GM19025 (cell line): ENCODE measurements at regions not wholly inside any gene's neighbourhood (a gene's known extent, or its start where the extent isn't known, plus 50 kb on each side); places are given as distances from the start of the nearest gene placed in this dataset.
A peak's percentile ranks its signal among the peaks of the same experiment; 100 is the strongest.

Experiments used
- ATAC-seq: cut with Tn5 transposase; IDR thresholded peaks from one replicate; pipeline ENCODE4 v1.9.1; 2021; ENCODE audit warnings: mild to moderate bottlenecking, low read depth, moderate library complexity; ENCODE audit not compliant: unreplicated experiment

GRCh38 chr5:60346393-60346792 is 353.6 kb downstream of the DEPDC1B start:
- ATAC-seq, result no peak

GRCh38 chr5:60343102-60343501 is 356.9 kb downstream of the DEPDC1B start:
- ATAC-seq, result no peak

GRCh38 chr5:60340965-60341471 is 358.9 kb downstream of the DEPDC1B start:
- peak; percentile 47 for ATAC-seq

GRCh38 chr5:60340326-60340725 is 359.6 kb downstream of the DEPDC1B start:
- no peak for ATAC-seq

GRCh38 chr5:60339691-60340201 is 360.2 kb downstream of the DEPDC1B start:
- ATAC-seq, result no peak

GRCh38 chr5:60338846-60339245 is 361.1 kb downstream of the DEPDC1B start:
- no peak for ATAC-seq

GRCh38 chr5:60336491-60336890 is 363.5 kb downstream of the DEPDC1B start:
- no peak for ATAC-seq

- ATAC-seq, result no peak
These were observed 364.1 kb downstream of the DEPDC1B start for GRCh38 chr5:60335913-60336312.

GRCh38 chr5:60334281-60334713 is 365.7 kb downstream of the DEPDC1B start:
- ATAC-seq, result no peak

GRCh38 chr5:60333005-60333571 is 366.9 kb downstream of the DEPDC1B start:
- ATAC-seq, result no peak

- ATAC-seq, result no peak
These were observed 367.5 kb downstream of the DEPDC1B start for GRCh38 chr5:60332244-60333004.

- ATAC-seq, result no peak
These were observed 369.7 kb downstream of the DEPDC1B start for GRCh38 chr5:60330236-60330635.

- ATAC-seq, result no peak
These were observed 374.1 kb downstream of the DEPDC1B start for GRCh38 chr5:60325870-60326269.

- ATAC-seq, result no peak
These were observed 376.4 kb downstream of the DEPDC1B start for GRCh38 chr5:60323596-60323995.

- no peak for ATAC-seq
These were observed 387.9 kb downstream of the DEPDC1B start for GRCh38 chr5:60312098-60312497.

- no peak for ATAC-seq
These were observed 400.0 kb downstream of the DEPDC1B start for GRCh38 chr5:60299944-60300343.

GRCh38 chr5:60297658-60298057 is 402.3 kb downstream of the DEPDC1B start:
- no peak for ATAC-seq

GRCh38 chr5:60295423-60295822 is 401.9 kb upstream of the PDE4D start:
- ATAC-seq, result no peak

- ATAC-seq, result no peak
These were observed 400.0 kb upstream of the PDE4D start for GRCh38 chr5:60293518-60293917.

- no peak for ATAC-seq
These were observed 393.7 kb upstream of the PDE4D start for GRCh38 chr5:60287174-60287771.

GRCh38 chr5:60285910-60286309 is 392.4 kb upstream of the PDE4D start:
- no peak for ATAC-seq
